HG03520 (cell line): ENCODE measurements at regions not wholly inside any gene's neighbourhood (a gene's known extent, or its start where the extent isn't known, plus 50 kb on each side); places are given as distances from the start of the nearest gene placed in this dataset.
"Not testable (repeated sequence)": the region's sequence is repeated elsewhere in the genome, so short reads cannot be mapped to it uniquely, and the experiment has no call there.

Experiments used
- ATAC-seq: cut with Tn5 transposase; IDR thresholded peaks from one replicate; pipeline ENCODE4 v1.9.1; 2021; ENCODE audit warnings: mild to moderate bottlenecking, moderate library complexity; ENCODE audit not compliant: unreplicated experiment

- ATAC-seq, result no peak
Measured at GRCh38 chrX:75873993-75874392, 88.9 kb upstream of the MAGEE2 start.

- no peak for ATAC-seq
Measured at GRCh38 chrX:75883446-75883845, 98.4 kb upstream of the MAGEE2 start.

GRCh38 chrX:75887833-75888232, 102.8 kb upstream of the MAGEE2 start:
- no peak for ATAC-seq

GRCh38 chrX:75892749-75893148, 107.7 kb upstream of the MAGEE2 start:
- ATAC-seq, result no peak

- ATAC-seq, result no peak
Measured at GRCh38 chrX:75893281-75893680, 108.2 kb upstream of the MAGEE2 start.

GRCh38 chrX:75911716-75912115, 126.7 kb upstream of the MAGEE2 start:
- ATAC-seq, result no peak

- ATAC-seq, result no peak
Measured at GRCh38 chrX:75957107-75957610, 172.1 kb upstream of the MAGEE2 start.

- not testable (repeated sequence) for ATAC-seq
Measured at GRCh38 chrX:75961321-75961720, 176.3 kb upstream of the MAGEE2 start.

- no peak for ATAC-seq
Measured at GRCh38 chrX:75963774-75964173, 178.7 kb upstream of the MAGEE2 start.

GRCh38 chrX:75968293-75968692, 183.2 kb upstream of the MAGEE2 start:
- ATAC-seq, result no peak

- ATAC-seq, result no peak
Measured at GRCh38 chrX:75986976-75987375, 185.9 kb upstream of the PBDC1 start.

- ATAC-seq, result peak; percentile 86
Measured at GRCh38 chrX:75989806-75990590, 182.9 kb upstream of the PBDC1 start.

- no peak for ATAC-seq
Measured at GRCh38 chrX:75997692-75998091, 175.2 kb upstream of the PBDC1 start.

GRCh38 chrX:76014321-76014720, 158.5 kb upstream of the PBDC1 start:
- no peak for ATAC-seq

- no peak for ATAC-seq
Measured at GRCh38 chrX:76026292-76026691, 146.6 kb upstream of the PBDC1 start.

- ATAC-seq, result no peak
Measured at GRCh38 chrX:76026751-76027150, 146.1 kb upstream of the PBDC1 start.

GRCh38 chrX:76029385-76029784, 143.5 kb upstream of the PBDC1 start:
- no peak for ATAC-seq

- ATAC-seq, result no peak
Measured at GRCh38 chrX:76064825-76065224, 108.0 kb upstream of the PBDC1 start.

GRCh38 chrX:76076124-76076523, 96.7 kb upstream of the PBDC1 start:
- ATAC-seq, result no peak

GRCh38 chrX:76109654-76110053, 63.2 kb upstream of the PBDC1 start:
- no peak for ATAC-seq
